ENCODE measurements at regions not wholly inside any gene's neighbourhood (a gene's known extent, or its start where the extent isn't known, plus 50 kb on each side); places are given as distances from the start of the nearest gene placed in this dataset.

GRCh38 chrY:8335299-8335835 is 1001.9 kb upstream of the TSPY4 start:
- TF ChIP-seq CTCF (IDR thresholded peaks at IDR 0.05), result no peak
- H3K36me3 ChIP-seq, result no peaks in the 10 kb centered on the region
- intact Hi-C loops (cut with DNase I), result no loop called here
- no peaks in the 10 kb centered on the region for H3K9me3 ChIP-seq
- no peaks in the 10 kb centered on the region for H3K27me3 ChIP-seq
- H3K4me1 ChIP-seq, result no peaks in the 10 kb centered on the region
- ATAC-seq, result no peak
- DNase-seq, result no peak
- no peak overlapping the region for H3K4me3 ChIP-seq
- no peak overlapping the region for H3K27ac ChIP-seq

GRCh38 chrY:8336112-8336774 is 1001.0 kb upstream of the TSPY4 start:
- DNase-seq, result no peak
- no peak overlapping the region for H3K4me3 ChIP-seq
- intact Hi-C loops (cut with DNase I), result no loop called here
- TF ChIP-seq CTCF (IDR thresholded peaks at IDR 0.05), result no peak
- H3K27me3 ChIP-seq, result no peaks in the 10 kb centered on the region
- no peaks in the 10 kb centered on the region for H3K36me3 ChIP-seq
- H3K9me3 ChIP-seq, result no peaks in the 10 kb centered on the region
- no peak overlapping the region for H3K27ac ChIP-seq
- H3K4me1 ChIP-seq, result no peaks in the 10 kb centered on the region
- no peak for ATAC-seq

GRCh38 chrY:8341000-8341399 is 996.3 kb upstream of the TSPY4 start:
- no peak overlapping the region for H3K27ac ChIP-seq
- no peak for TF ChIP-seq CTCF (IDR thresholded peaks at IDR 0.05)
- no peaks in the 10 kb centered on the region for H3K4me1 ChIP-seq
- no peaks in the 10 kb centered on the region for H3K9me3 ChIP-seq
- H3K27me3 ChIP-seq, result no peaks in the 10 kb centered on the region
- DNase-seq, result no peak
- no peak overlapping the region for H3K4me3 ChIP-seq
- intact Hi-C loops (cut with DNase I), result no loop called here
- no peak for ATAC-seq
- no peaks in the 10 kb centered on the region for H3K36me3 ChIP-seq

- no peaks in the 10 kb centered on the region for H3K36me3 ChIP-seq
- TF ChIP-seq CTCF (IDR thresholded peaks at IDR 0.05), result no peak
- H3K4me3 ChIP-seq, result no peak overlapping the region
- ATAC-seq, result no peak
- intact Hi-C loops (cut with DNase I), result no loop called here
- H3K9me3 ChIP-seq, result no peaks in the 10 kb centered on the region
- H3K27me3 ChIP-seq, result no peaks in the 10 kb centered on the region
- H3K27ac ChIP-seq, result no peak overlapping the region
- no peak for DNase-seq
- no peaks in the 10 kb centered on the region for H3K4me1 ChIP-seq
Measured at GRCh38 chrY:8342173-8342572, 995.1 kb upstream of the TSPY4 start.

GRCh38 chrY:8351241-8351640 is 986.0 kb upstream of the TSPY4 start:
- no peak for ATAC-seq
- H3K27me3 ChIP-seq, result no peaks in the 10 kb centered on the region
- TF ChIP-seq CTCF (IDR thresholded peaks at IDR 0.05), result no peak

More at GRCh38 chrY:8351241-8351640, 986.0 kb upstream of the TSPY4 start:
- Histone ChIP-seq H3K4me3 (no peak overlapping the region), H3K9me3 (no peaks in the 10 kb centered on the region), H3K27ac (no peak overlapping the region), H3K36me3 (no peaks in the 10 kb centered on the region), H3K4me1 (no peaks in the 10 kb centered on the region)
- intact Hi-C loops (cut with DNase I), result no loop called here
- no peak for DNase-seq
